ENCODE measurements at regions not wholly inside any gene's neighbourhood (a gene's known extent, or its start where the extent isn't known, plus 50 kb on each side); places are given as distances from the start of the nearest gene placed in this dataset.

GRCh38 chr13:111856571-111856970 lies 210.4 kb upstream of the SOX1 start:
- POLR2A ChIA-PET: no interaction called here
- Mint-ChIP-seq H3K4me1 (ENCODE audit: low read depth) (no peaks in the 10 kb centered on the region), H3K27ac (no peak overlapping the region), H3K27me3 (no peaks in the 10 kb centered on the region), H3K9me3 (no peaks in the 10 kb centered on the region), H3K36me3 (no peaks in the 10 kb centered on the region), H3K4me3 (no peak overlapping the region)
- CTCF ChIA-PET: no interaction called here
- DNase-seq: no peak
- intact Hi-C loops (cut with micrococcal nuclease): no loop called here

- no peaks in the 10 kb centered on the region for H3K9me3 Mint-ChIP-seq
- no peak overlapping the region for H3K4me3 Mint-ChIP-seq
- no peaks in the 10 kb centered on the region for H3K4me1 Mint-ChIP-seq (ENCODE audit: low read depth)
Observed at GRCh38 chr13:111857336-111857735, 209.6 kb upstream of the SOX1 start.

GRCh38 chr13:111857846-111858560 lies 208.9 kb upstream of the SOX1 start:
- Mint-ChIP-seq H3K4me3 (no peak overlapping the region), H3K36me3 (no peaks in the 10 kb centered on the region), H3K27me3 (no peaks in the 10 kb centered on the region), H3K27ac (no peak overlapping the region), H3K4me1 (ENCODE audit: low read depth) (no peaks in the 10 kb centered on the region), H3K9me3 (no peaks in the 10 kb centered on the region)
- intact Hi-C loops (cut with micrococcal nuclease): no loop called here
- DNase-seq: no peak
- POLR2A ChIA-PET: no interaction called here
- CTCF ChIA-PET: no interaction called here

More at GRCh38 chr13:111857336-111857735, 209.6 kb upstream of the SOX1 start:
- no peaks in the 10 kb centered on the region for H3K27me3 Mint-ChIP-seq
- H3K27ac Mint-ChIP-seq: no peak overlapping the region
- POLR2A ChIA-PET: no interaction called here
- intact Hi-C loops (cut with micrococcal nuclease): no loop called here
- DNase-seq: no peak
- CTCF ChIA-PET: no interaction called here
- no peaks in the 10 kb centered on the region for H3K36me3 Mint-ChIP-seq

GRCh38 chr13:111858571-111858970 lies 208.4 kb upstream of the SOX1 start:
- no peaks in the 10 kb centered on the region for H3K27me3 Mint-ChIP-seq
- no peaks in the 10 kb centered on the region for H3K4me1 Mint-ChIP-seq (ENCODE audit: low read depth)
- no peaks in the 10 kb centered on the region for H3K9me3 Mint-ChIP-seq
- no peak overlapping the region for H3K27ac Mint-ChIP-seq
- H3K36me3 Mint-ChIP-seq: no peaks in the 10 kb centered on the region
- POLR2A ChIA-PET: no interaction called here
- H3K4me3 Mint-ChIP-seq: no peak overlapping the region
- DNase-seq: no peak
- intact Hi-C loops (cut with micrococcal nuclease): no loop called here
- CTCF ChIA-PET: no interaction called here

GRCh38 chr13:111859354-111860230 lies 207.4 kb upstream of the SOX1 start:
- Mint-ChIP-seq H3K27me3 (no peaks in the 10 kb centered on the region), H3K36me3 (no peaks in the 10 kb centered on the region), H3K4me1 (ENCODE audit: low read depth) (no peaks in the 10 kb centered on the region), H3K27ac (no peak overlapping the region), H3K9me3 (no peaks in the 10 kb centered on the region), H3K4me3 (no peak overlapping the region)
- no peak for DNase-seq
- ChIA-PET CTCF (no interaction called here), POLR2A (no interaction called here)
- intact Hi-C loops (cut with micrococcal nuclease): no loop called here

- Mint-ChIP-seq H3K36me3 (no peaks in the 10 kb centered on the region), H3K27ac (no peak overlapping the region), H3K27me3 (no peaks in the 10 kb centered on the region), H3K4me1 (ENCODE audit: low read depth) (no peaks in the 10 kb centered on the region), H3K4me3 (no peak overlapping the region), H3K9me3 (no peaks in the 10 kb centered on the region)
- POLR2A ChIA-PET: no interaction called here
- no peak for DNase-seq
- intact Hi-C loops (cut with micrococcal nuclease): no loop called here
- CTCF ChIA-PET: no interaction called here
Observed at GRCh38 chr13:111860231-111860552, 206.8 kb upstream of the SOX1 start.

- ChIA-PET CTCF (no interaction called here), POLR2A (no interaction called here)
- no peaks in the 10 kb centered on the region for H3K9me3 Mint-ChIP-seq
- H3K27ac Mint-ChIP-seq: no peak overlapping the region
- H3K27me3 Mint-ChIP-seq: no peaks in the 10 kb centered on the region
- intact Hi-C loops (cut with micrococcal nuclease): no loop called here
- no peak for DNase-seq
- H3K4me1 Mint-ChIP-seq (ENCODE audit: low read depth): no peaks in the 10 kb centered on the region
- no peaks in the 10 kb centered on the region for H3K36me3 Mint-ChIP-seq
- no peak overlapping the region for H3K4me3 Mint-ChIP-seq
Observed at GRCh38 chr13:111861319-111861718, 205.6 kb upstream of the SOX1 start.

GRCh38 chr13:111861766-111862366 lies 205.1 kb upstream of the SOX1 start:
- Mint-ChIP-seq H3K36me3 (no peaks in the 10 kb centered on the region), H3K27me3 (no peaks in the 10 kb centered on the region), H3K4me3 (no peak overlapping the region), H3K27ac (no peak overlapping the region), H3K4me1 (ENCODE audit: low read depth) (no peaks in the 10 kb centered on the region), H3K9me3 (no peaks in the 10 kb centered on the region)
- ChIA-PET POLR2A (no interaction called here), CTCF (no interaction called here)
- no peak for DNase-seq
- intact Hi-C loops (cut with micrococcal nuclease): no loop called here

- no peaks in the 10 kb centered on the region for H3K4me1 Mint-ChIP-seq (ENCODE audit: low read depth)
- ChIA-PET POLR2A (no interaction called here), CTCF (no interaction called here)
- H3K36me3 Mint-ChIP-seq: no peaks in the 10 kb centered on the region
- no peak overlapping the region for H3K27ac Mint-ChIP-seq
- intact Hi-C loops (cut with micrococcal nuclease): no loop called here
- peaks cover 10% of the 10 kb centered on the region for H3K9me3 Mint-ChIP-seq
- no peak for DNase-seq
- no peak overlapping the region for H3K4me3 Mint-ChIP-seq
- H3K27me3 Mint-ChIP-seq: no peaks in the 10 kb centered on the region
Observed at GRCh38 chr13:111862836-111863815, 203.8 kb upstream of the SOX1 start.

GRCh38 chr13:111864566-111864965 lies 202.4 kb upstream of the SOX1 start:
- Mint-ChIP-seq H3K9me3 (peaks cover 10% of the 10 kb centered on the region), H3K4me1 (ENCODE audit: low read depth) (no peaks in the 10 kb centered on the region), H3K27me3 (no peaks in the 10 kb centered on the region), H3K4me3 (no peak overlapping the region), H3K27ac (no peak overlapping the region), H3K36me3 (no peaks in the 10 kb centered on the region)
- ChIA-PET POLR2A (no interaction called here), CTCF (no interaction called here)
- no peak for DNase-seq
- intact Hi-C loops (cut with micrococcal nuclease): no loop called here

GRCh38 chr13:111865046-111865445 lies 201.9 kb upstream of the SOX1 start:
- H3K9me3 Mint-ChIP-seq: peaks cover 10% of the 10 kb centered on the region
- ChIA-PET POLR2A (no interaction called here), CTCF (no interaction called here)
- DNase-seq: no peak
- H3K4me1 Mint-ChIP-seq (ENCODE audit: low read depth): no peaks in the 10 kb centered on the region
- H3K36me3 Mint-ChIP-seq: no peaks in the 10 kb centered on the region
- H3K4me3 Mint-ChIP-seq: no peak overlapping the region
- intact Hi-C loops (cut with micrococcal nuclease): no loop called here
- no peaks in the 10 kb centered on the region for H3K27me3 Mint-ChIP-seq
- H3K27ac Mint-ChIP-seq: no peak overlapping the region

- ChIA-PET CTCF (no interaction called here), POLR2A (no interaction called here)
Observed at GRCh38 chr13:111865826-111866225, 201.1 kb upstream of the SOX1 start.

More at GRCh38 chr13:111865826-111866225, 201.1 kb upstream of the SOX1 start:
- peaks cover under 1% of the 10 kb centered on the region for H3K27me3 Mint-ChIP-seq
- intact Hi-C loops (cut with micrococcal nuclease): no loop called here
- no peak overlapping the region for H3K4me3 Mint-ChIP-seq
- no peak for DNase-seq
- peaks cover 10% of the 10 kb centered on the region for H3K9me3 Mint-ChIP-seq
- H3K36me3 Mint-ChIP-seq: no peaks in the 10 kb centered on the region
- no peak overlapping the region for H3K27ac Mint-ChIP-seq
- H3K4me1 Mint-ChIP-seq (ENCODE audit: low read depth): no peaks in the 10 kb centered on the region
